NCI-H146 treated with DMSO at 0.1 percent for 48 hours (cell line): ENCODE measurements at regions not wholly inside any gene's neighbourhood (a gene's known extent, or its start where the extent isn't known, plus 50 kb on each side); places are given as distances from the start of the nearest gene placed in this dataset.

ENCODE experiments used
- DNase-seq: peaks from one replicate; lab custom pipeline; 2025; ENCODE audit not compliant: unreplicated experiment; lab: John Stamatoyannopoulos, UW

DNA sequence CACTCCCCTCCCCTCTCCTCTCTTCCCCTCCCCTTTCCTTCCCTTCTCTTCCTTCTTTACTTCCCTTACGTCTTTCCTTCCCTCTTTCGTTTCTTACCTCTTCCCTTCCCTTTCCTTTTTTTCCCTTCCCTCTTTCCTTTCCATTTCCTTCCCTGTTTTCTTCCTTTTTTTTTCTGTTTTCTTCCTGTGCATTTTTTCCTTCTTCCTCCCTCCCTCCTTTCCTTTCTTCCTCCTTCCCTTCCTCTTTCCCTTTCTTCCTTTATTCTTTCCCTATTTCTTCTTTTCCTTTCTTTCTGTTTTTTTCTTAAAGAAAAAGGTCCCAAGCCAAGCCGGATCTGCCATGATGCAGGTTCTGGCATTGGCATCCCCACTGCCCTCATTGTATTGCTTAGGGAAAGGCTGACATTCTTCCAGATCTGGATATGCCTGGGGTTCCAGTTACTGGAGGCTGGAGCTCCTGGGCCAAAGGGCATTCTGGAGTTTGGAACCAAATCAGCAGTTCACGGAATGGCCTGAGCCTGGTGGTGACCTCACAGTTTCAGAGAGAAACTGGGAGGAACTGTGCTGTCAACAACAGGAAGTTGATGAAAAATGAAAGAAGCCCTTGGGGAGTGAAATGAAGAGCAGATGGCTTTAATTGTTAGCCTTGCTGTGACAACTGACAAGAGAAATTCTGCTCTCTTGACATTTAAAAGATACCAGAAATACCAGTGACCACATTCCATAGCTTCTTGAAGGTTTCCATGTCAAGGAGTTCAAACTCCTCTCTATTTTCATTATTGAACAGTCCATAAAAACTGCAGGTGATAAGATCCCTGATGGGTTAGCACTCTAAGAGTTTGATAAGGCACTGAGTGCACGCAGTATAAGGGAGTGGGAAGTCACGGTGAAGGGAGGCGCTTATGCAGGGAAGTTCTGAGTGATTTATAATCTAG, 622.1 kb downstream of the SPRY1 start:
- no peak for DNase-seq

DNA sequence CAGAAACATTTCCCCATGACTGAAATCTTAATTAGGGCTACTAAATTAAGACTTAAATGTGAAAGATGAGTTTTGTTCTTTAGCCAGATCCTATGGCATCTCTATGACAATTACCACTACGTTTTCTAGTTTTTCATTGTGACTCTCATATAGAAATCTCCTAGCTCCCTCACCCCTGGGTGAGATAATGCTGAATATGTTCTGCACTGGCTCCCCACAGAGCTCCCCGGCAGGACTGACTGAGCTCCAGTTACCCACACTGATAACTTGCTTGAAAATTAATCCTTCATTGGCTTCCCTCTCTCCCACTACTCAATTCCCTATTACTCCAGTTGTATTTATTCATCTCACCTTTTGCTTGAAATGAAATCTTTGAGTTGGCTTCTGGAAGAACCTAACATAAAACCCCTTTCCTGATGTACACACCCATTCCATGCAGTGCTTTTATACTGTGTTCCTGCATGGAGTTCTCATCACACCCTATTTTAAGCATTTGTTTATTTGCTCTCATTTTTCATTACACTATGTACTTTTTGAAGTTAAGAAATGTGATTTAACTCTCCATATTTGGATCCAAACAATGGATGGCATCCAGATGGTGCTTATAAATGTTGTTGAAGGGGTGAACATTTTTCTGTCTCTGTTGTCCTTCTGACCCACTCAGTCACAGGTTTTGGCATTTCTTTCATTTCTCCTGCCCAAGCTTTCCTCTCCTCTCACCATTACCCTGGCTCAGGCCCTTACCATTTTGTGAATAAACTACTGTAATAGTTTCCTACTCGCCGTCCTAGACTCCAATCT, 623.4 kb downstream of the SPRY1 start:
- no peak for DNase-seq

DNA sequence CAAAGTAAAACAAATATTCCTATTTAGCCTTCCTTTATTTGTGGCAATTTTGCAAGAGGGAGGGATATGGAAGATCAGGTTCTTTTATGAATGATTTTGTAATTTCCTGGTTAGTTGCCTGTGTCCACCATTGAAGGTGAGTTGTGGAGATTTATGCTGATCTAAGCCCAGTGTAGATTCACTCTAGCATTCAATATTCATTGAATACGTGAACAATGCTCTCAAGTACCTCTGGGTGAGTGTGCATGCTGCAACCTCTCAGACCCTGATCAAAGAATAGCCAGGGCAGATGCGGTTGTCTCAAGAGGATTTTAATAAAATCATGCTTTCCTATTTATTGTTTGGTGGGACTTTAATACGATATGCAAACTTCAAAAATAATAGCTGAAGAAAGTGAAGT, 628.4 kb downstream of the SPRY1 start:
- no peak for DNase-seq

DNA sequence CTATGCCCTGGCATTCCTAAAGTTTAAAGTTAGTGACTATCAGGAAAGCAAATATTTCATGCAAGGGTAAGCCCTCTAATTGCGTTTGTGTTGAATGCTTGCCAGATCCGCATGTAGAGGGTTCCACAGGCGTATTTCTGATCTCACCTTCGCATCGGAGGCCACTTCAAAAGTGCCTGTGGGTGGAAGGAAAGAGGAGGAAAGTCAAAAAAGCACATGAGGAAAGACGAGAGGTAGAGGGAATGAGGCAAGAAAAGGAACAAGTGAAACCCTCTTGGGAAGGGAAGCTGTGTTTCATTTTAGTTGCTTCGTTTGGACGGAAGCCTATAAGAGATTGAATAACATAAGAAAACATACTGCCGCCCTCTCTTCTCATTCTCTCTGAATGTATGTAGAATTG, 628.8 kb downstream of the SPRY1 start:
- no peak for DNase-seq

DNA sequence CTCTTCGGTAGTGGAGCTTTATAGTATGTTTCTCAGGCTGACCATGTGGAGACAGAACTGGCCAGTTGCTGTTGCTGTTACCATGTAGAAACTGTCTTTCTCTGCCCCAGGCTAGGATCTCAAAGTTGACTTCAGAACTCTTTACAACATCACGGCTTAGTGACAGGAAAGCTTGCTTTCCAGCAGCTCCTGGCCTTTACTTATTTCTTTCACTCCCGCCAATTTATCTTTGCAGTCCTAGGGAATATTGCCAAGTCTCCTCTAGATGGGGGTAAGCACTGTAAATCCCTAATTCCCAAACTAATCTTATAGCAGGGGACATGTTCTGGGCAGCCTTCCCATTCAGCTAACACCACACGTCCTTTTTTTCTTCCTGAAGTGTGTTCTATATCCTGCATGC, 631.6 kb downstream of the SPRY1 start:
- DNase-seq, result no peak

DNA sequence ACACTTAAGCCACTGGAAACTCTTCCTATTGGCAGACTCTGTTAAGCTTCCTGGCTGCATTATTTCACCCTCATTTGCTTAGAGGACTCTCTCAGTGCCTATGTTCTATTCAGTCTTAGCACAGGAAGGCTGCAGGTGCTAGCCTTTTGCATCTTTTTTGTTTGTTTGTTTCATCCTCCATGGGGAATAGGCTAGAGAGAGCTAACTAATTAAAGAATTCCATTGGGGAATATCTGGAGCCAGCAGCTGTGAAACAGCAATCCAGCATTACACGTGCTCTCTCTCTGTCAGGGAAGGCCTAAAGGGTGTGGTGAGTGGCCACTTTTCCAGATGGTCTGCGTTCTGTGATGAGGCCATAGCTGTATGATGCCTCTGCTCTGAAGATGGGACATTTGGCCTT, 633.6 kb downstream of the SPRY1 start:
- DNase-seq, result no peak

DNA sequence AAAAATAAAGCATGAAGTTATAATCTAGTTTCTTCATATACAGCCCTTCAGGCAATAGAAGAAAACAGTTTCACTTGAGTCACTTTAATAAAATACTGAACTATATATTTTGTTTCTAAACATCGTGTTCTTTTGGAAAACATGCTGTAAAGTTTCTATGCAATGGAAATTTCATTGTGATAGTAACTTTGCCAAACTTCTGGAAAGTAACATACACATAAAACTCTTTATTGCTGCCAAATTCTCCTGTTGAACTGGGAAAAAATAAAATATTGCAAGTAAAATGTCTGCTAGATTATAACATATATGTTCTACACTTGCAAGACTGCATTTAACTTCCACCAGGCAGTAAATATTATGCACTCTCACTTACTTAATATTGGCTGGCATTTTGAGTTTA, 635.4 kb downstream of the SPRY1 start:
- DNase-seq, result no peak

DNA sequence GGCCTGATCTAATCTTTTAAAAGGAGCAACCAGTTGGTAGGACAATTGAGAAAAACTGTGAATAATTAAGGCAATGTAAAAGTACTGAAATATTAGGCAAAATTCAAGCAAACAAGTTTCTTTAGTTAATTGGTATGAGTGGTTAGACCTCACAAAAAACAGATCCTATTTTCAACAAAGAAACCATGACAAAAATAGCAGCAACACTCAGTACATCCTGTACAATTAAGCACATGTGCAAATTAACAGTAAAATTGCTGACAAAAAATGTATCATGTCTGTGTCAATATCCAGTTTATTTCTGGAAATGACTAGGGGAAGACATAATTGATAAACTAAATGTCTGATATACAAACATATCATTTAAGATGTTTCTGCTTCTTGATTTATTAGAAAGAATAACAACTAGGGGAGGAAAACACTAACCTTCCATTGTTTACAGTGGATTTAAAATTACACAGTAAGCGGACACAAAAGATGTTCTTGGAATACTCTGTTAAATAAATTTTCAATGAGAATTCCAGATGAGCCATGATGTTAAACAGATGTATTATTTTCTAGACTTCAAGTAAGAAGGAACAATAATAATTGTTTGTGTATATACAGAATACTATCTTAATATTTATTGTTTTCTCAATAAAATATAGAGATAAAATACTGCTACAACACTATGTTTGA, 638.9 kb downstream of the SPRY1 start:
- no peak for DNase-seq

DNA sequence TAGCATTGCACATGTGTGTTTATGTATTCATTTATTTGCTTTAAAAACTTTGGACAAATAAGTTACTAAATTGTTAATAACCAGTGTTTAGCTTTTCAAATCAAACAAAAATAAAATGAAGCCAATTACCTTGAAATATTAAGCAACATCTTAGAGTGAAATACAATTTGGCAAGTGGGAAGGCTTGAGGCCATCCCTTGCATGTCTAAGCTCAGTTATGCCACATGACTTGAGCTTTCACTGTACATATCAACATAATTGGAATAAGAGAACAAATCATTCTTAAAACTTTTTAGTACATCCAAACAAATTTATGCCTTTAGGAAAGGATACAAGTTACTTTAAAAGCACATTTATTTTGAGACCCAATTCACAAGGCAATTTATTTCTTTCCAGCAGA, 640.6 kb downstream of the SPRY1 start:
- DNase-seq, result no peak

DNA sequence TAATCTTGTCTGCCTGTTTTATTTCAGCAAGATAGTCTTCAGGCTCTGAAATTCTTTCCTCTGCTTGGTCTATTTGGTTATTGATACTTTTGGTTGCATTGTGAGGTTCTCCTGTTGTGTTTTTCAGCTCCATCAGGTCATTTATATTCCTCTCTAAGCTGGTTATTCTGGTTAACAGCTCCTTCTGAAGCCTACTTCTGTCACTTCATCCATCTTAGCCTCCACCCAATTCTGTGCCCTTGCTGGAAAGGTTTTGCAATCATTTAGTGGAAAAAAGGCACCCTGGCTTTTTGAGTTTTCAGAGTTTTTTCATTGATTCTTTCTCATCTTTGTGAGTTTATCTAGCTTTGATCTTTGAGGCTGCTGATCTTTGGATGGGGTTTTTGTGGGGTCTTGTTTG, 647.7 kb downstream of the SPRY1 start:
- DNase-seq, result no peak

DNA sequence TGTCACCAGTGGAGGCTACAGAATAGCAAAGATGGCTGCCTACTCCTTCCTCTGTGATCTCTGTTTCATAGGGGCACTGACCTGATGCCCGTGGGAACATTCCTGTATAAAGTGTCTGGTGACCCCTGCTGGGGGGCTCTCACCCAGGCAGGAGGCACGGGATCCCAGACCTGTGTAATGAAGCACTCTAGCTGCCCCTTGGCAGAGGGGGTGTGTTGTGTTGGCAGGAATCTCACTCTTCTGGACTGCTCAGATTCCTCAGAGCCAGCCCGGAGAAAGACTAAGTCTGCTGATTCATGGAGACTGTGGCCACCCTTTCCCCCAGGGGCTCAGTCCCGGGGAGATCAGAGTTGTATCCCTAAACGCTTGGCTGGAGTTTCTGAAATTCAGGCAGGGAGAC, 648.3 kb downstream of the SPRY1 start:
- DNase-seq, result no peak

DNA sequence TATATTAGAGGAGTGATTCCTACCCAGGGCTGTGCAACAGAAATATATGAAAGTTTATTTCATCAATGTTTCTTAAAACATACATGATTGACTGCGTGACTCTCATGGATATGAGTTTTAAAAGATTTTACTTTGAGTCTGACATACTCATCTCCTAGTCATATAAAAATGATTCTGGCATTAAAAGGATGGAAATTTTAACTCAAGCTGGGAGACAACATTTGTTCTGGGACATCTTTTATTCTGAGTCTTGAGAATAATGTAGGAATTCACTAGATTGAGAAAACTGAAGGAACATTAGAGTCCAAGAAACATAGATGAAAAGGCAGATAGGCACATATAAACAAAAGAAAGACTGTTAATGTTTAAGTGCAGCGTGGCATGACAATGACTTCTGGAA, 649.6 kb downstream of the SPRY1 start:
- no peak for DNase-seq

DNA sequence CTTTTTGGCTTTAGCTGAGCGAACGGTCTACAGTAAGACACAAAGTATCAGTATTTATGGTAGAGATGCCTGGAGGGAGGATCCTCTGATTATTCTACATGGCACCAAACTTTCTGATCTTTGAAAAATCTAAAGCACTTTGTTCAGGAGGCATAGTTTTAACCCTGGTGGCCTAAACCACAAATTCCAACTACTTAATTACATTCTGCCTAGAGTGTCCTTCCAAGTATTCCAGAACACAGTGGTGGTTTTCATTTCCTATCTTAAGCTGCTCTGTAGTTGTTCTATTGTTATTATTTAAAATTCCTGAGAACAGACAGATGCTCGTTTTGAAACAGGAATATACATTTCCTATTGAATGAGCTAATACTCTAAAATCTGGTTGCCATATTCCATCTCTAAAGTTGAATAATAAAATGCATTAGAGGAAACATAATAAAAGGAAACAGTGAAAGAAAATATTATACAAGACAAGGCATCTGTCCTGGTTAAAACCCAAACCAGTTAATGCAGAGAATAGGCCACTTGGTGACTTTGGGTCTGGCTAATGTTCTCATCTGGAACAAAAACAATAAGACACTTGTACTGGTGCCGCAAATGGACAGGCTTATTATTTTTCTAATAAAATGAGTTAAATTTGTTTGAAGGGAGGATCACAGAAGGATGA, 657.4 kb downstream of the SPRY1 start:
- no peak for DNase-seq

DNA sequence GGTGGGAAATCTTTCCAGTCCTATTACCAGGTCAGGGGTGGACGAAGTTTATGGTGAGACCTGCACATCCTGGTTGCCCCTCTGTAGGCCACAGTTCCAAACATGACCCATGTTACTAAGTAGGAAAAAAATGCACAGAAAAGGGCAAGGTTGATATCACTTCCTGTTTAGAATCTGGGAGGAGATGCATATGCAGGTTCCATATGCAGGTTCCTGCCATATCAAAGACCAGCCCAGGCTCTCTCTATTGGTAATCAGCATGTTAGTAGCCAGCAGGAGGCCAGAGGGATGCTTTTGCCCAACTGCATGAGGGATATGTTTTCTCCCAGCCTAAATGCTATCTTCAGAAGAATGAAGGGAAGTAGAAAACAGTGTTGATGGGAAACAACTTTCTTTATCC, 657.2 kb downstream of the ANKRD50 start:
- no peak for DNase-seq

DNA sequence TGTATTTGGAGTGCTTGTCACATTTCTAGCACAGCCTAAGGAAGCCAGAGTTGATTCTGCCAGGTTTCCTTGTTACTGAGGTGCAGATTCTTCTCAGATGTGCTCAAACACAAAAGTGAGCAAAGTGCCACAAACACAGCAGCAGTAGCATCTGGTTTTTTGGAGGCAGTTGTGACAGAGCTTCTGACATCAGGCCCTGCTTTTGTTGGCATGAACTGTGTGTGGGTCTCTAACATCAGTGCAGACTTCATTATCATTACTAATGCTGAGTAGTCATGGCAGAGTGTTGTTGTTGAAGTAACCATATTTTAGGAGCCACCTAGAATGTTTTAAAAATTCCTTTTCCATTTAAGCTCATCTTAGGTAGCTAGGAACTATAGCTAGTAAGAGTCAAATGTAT, 656.6 kb downstream of the ANKRD50 start:
- DNase-seq, result no peak

DNA sequence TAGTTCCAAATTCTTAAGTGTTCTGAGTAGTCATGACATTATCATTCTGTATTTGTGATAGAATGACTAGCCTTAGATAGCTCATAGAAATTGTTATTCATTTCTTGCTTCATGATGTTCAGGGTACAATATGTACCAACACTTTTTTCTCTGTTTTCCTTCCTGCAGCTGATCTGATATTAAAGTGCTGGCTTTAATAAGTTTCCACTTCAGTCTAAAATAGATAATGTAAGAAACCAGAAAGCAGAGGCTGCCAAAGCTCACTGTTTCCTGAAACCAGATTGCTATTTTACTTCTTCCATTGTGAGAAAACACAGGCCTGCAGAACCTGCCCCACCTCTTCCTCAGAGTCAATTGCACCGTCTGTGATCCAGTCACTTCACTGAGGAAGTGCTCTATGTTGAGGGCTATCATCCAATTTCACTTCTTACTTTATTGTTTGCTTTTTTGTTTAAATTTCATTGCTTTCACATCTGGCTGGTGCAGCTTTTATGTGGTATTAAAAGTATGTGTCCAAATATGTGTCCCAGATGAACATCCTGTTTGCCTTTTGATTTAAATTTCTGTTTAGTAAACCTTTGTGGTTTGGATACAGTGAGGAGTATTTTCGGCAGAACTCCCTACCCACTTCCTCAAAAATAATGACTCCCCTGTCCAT, 652.1 kb downstream of the ANKRD50 start:
- no peak for DNase-seq

DNA sequence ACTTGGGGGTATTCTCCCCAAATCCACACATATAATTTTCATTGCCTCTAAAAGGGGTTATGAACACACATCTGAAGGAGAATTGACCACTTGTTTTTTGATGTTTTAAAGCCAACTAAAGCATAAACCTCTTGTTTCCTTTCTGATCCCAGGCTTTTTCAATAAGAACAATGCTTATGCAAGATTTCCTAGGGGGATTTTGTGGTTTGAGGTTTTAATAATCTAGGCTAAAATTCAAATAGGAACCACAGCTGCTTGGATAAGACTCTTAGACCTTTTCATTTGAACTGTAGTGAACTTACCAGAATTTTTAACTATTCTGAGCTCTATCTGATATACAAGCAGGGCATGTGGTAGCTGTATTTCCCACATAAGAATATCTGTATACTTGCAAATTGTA, 651.1 kb downstream of the ANKRD50 start:
- no peak for DNase-seq

DNA sequence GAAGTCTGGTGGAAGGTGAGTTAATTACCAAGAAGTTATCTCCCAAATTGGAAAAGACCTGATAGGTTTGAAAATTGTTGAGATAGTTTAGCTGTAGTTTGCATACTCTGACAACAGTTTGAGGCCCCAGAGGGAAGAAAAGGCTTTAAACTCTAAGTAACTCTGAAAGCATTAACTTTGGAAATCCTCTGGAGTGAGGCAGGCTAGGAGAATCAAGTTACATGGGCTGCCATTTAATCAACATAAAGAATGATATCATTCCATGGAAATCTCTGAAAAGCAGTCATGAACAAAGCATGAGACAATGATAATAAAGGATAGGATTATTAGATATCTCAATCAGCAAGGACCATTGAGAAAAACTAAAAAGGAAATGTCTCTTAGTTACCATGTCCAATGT, 647.1 kb downstream of the ANKRD50 start:
- no peak for DNase-seq

DNA sequence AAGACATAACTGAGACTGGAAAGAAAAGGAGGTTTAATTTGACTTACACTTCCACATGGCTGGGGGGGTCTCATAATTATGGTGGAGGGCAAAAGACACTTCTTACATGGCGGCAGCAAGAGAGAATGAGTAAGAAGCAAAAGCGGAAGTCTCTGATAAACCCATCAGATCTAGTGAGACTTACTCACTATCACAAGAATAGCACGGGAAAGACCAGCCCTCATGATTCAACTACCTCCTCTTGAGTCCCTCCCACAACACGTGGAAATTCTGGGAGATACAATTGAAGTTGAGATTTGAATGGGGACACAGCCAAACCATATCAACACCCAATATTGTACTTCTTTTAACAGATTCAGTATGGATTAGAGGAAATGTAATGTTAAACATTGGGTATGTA, 646.6 kb downstream of the ANKRD50 start:
- no peak for DNase-seq

DNA sequence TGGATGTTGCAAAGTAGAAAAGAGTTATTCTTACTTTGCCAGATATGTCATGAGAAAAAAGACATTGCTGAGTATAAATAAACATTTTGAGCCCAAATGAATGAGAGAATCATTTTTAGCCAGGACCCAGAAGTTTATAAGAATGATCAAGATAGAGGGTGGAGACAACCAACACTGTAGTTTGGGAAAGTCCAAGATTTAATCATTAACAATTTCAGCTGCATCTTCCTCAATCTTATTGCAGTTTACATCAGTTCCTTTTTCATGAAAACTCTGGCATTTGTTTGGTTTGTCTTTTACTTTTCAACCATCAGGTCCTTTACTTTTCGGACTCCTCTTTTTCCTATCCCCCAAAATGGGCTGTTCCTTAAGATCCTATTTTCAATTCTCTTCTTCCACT, 645.9 kb downstream of the ANKRD50 start:
- DNase-seq, result no peak

DNA sequence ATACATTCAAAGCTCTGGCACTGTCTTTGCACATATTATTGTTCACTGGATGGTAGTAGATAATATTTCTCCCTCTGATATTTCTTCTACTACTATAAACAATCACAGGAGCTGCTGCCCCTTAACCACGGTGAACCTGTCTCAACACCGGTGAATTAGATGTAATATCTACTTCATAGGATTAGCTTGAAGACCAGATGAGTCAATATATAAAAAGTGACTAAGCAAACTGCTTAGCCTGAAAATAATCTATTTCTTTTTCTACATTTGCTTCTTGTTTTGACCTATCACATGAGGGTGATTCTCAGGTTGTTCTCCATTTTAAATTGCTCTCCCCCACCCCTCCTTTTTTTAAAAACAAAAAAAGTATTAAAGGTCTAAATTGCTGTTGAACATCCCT, 645.5 kb downstream of the ANKRD50 start:
- no peak for DNase-seq
